ENCODE measurements at regions not wholly inside any gene's neighbourhood (a gene's known extent, or its start where the extent isn't known, plus 50 kb on each side); places are given as distances from the start of the nearest gene placed in this dataset.

GRCh38 chr12:13576935-13577500 lies 380.5 kb downstream of the EMP1 start:
- Histone ChIP-seq H3K27me3 (ENCODE audit: control insufficient read depth, insufficient read depth, low read length) (no peaks in the 10 kb centered on the region), H3K4me3 (ENCODE audit: low read length) (no peak overlapping the region), H3K27ac (ENCODE audit: low read length) (no peak overlapping the region), H3K9me3 (ENCODE audit: control insufficient read depth, low read depth, low read length) (no peaks in the 10 kb centered on the region), H3K4me1 (ENCODE audit: control insufficient read depth, low read depth, low read length) (no peaks in the 10 kb centered on the region), H3K36me3 (ENCODE audit: control insufficient read depth, low read depth, low read length) (no peaks in the 10 kb centered on the region), H3K9ac (ENCODE audit: low read length) (no peak overlapping the region)

- Histone ChIP-seq H3K9ac (ENCODE audit: low read length) (no peak overlapping the region), H3K4me3 (ENCODE audit: low read length) (no peak overlapping the region), H3K27ac (ENCODE audit: low read length) (no peak overlapping the region), H3K36me3 (ENCODE audit: control insufficient read depth, low read depth, low read length) (no peaks in the 10 kb centered on the region), H3K9me3 (ENCODE audit: control insufficient read depth, low read depth, low read length) (no peaks in the 10 kb centered on the region), H3K27me3 (ENCODE audit: control insufficient read depth, insufficient read depth, low read length) (no peaks in the 10 kb centered on the region), H3K4me1 (ENCODE audit: control insufficient read depth, low read depth, low read length) (no peaks in the 10 kb centered on the region)
These were observed 377.3 kb downstream of the EMP1 start for GRCh38 chr12:13573698-13574321.

- H3K27ac ChIP-seq (ENCODE audit: low read length): no peak overlapping the region
- no peak overlapping the region for H3K4me3 ChIP-seq (ENCODE audit: low read length)
- H3K27me3 ChIP-seq (ENCODE audit: control insufficient read depth, insufficient read depth, low read length): no peaks in the 10 kb centered on the region
- no peaks in the 10 kb centered on the region for H3K9me3 ChIP-seq (ENCODE audit: control insufficient read depth, low read depth, low read length)
- no peaks in the 10 kb centered on the region for H3K4me1 ChIP-seq (ENCODE audit: control insufficient read depth, low read depth, low read length)
- H3K9ac ChIP-seq (ENCODE audit: low read length): no peak overlapping the region
- H3K36me3 ChIP-seq (ENCODE audit: control insufficient read depth, low read depth, low read length): no peaks in the 10 kb centered on the region
These were observed 374.5 kb downstream of the EMP1 start for GRCh38 chr12:13571035-13571434.

GRCh38 chr12:13570005-13570694 lies 373.6 kb downstream of the EMP1 start:
- Histone ChIP-seq H3K27ac (ENCODE audit: low read length) (no peak overlapping the region), H3K4me1 (ENCODE audit: control insufficient read depth, low read depth, low read length) (no peaks in the 10 kb centered on the region), H3K9ac (ENCODE audit: low read length) (no peak overlapping the region), H3K9me3 (ENCODE audit: control insufficient read depth, low read depth, low read length) (no peaks in the 10 kb centered on the region), H3K36me3 (ENCODE audit: control insufficient read depth, low read depth, low read length) (no peaks in the 10 kb centered on the region), H3K27me3 (ENCODE audit: control insufficient read depth, insufficient read depth, low read length) (no peaks in the 10 kb centered on the region), H3K4me3 (ENCODE audit: low read length) (no peak overlapping the region)

GRCh38 chr12:13566292-13566691 lies 369.8 kb downstream of the EMP1 start:
- Histone ChIP-seq H3K9me3 (ENCODE audit: control insufficient read depth, low read depth, low read length) (no peaks in the 10 kb centered on the region), H3K27ac (ENCODE audit: low read length) (no peak overlapping the region), H3K36me3 (ENCODE audit: control insufficient read depth, low read depth, low read length) (no peaks in the 10 kb centered on the region), H3K27me3 (ENCODE audit: control insufficient read depth, insufficient read depth, low read length) (no peaks in the 10 kb centered on the region), H3K9ac (ENCODE audit: low read length) (no peak overlapping the region), H3K4me1 (ENCODE audit: control insufficient read depth, low read depth, low read length) (no peaks in the 10 kb centered on the region), H3K4me3 (ENCODE audit: low read length) (no peak overlapping the region)

- H3K9ac ChIP-seq (ENCODE audit: low read length): no peak overlapping the region
- H3K27ac ChIP-seq (ENCODE audit: low read length): no peak overlapping the region
- no peak overlapping the region for H3K4me3 ChIP-seq (ENCODE audit: low read length)
- no peaks in the 10 kb centered on the region for H3K4me1 ChIP-seq (ENCODE audit: control insufficient read depth, low read depth, low read length)
- no peaks in the 10 kb centered on the region for H3K36me3 ChIP-seq (ENCODE audit: control insufficient read depth, low read depth, low read length)
- H3K9me3 ChIP-seq (ENCODE audit: control insufficient read depth, low read depth, low read length): no peaks in the 10 kb centered on the region
- H3K27me3 ChIP-seq (ENCODE audit: control insufficient read depth, insufficient read depth, low read length): no peaks in the 10 kb centered on the region
These were observed 367.8 kb downstream of the EMP1 start for GRCh38 chr12:13564266-13564810.

GRCh38 chr12:13563743-13564125 lies 367.2 kb downstream of the EMP1 start:
- H3K9me3 ChIP-seq (ENCODE audit: control insufficient read depth, low read depth, low read length): no peaks in the 10 kb centered on the region
- H3K4me3 ChIP-seq (ENCODE audit: low read length): no peak overlapping the region
- H3K27me3 ChIP-seq (ENCODE audit: control insufficient read depth, insufficient read depth, low read length): no peaks in the 10 kb centered on the region
- no peak overlapping the region for H3K27ac ChIP-seq (ENCODE audit: low read length)
- no peaks in the 10 kb centered on the region for H3K4me1 ChIP-seq (ENCODE audit: control insufficient read depth, low read depth, low read length)
- H3K36me3 ChIP-seq (ENCODE audit: control insufficient read depth, low read depth, low read length): no peaks in the 10 kb centered on the region
- H3K9ac ChIP-seq (ENCODE audit: low read length): no peak overlapping the region

GRCh38 chr12:13562915-13563742 lies 366.6 kb downstream of the EMP1 start:
- no peak overlapping the region for H3K27ac ChIP-seq (ENCODE audit: low read length)
- H3K4me1 ChIP-seq (ENCODE audit: control insufficient read depth, low read depth, low read length): no peaks in the 10 kb centered on the region
- no peak overlapping the region for H3K9ac ChIP-seq (ENCODE audit: low read length)
- no peaks in the 10 kb centered on the region for H3K9me3 ChIP-seq (ENCODE audit: control insufficient read depth, low read depth, low read length)
- no peak overlapping the region for H3K4me3 ChIP-seq (ENCODE audit: low read length)
- no peaks in the 10 kb centered on the region for H3K36me3 ChIP-seq (ENCODE audit: control insufficient read depth, low read depth, low read length)
- H3K27me3 ChIP-seq (ENCODE audit: control insufficient read depth, insufficient read depth, low read length): no peaks in the 10 kb centered on the region

- no peak overlapping the region for H3K4me3 ChIP-seq (ENCODE audit: low read length)
- no peak overlapping the region for H3K9ac ChIP-seq (ENCODE audit: low read length)
- no peaks in the 10 kb centered on the region for H3K9me3 ChIP-seq (ENCODE audit: control insufficient read depth, low read depth, low read length)
- H3K27ac ChIP-seq (ENCODE audit: low read length): no peak overlapping the region
- no peaks in the 10 kb centered on the region for H3K27me3 ChIP-seq (ENCODE audit: control insufficient read depth, insufficient read depth, low read length)
- no peaks in the 10 kb centered on the region for H3K36me3 ChIP-seq (ENCODE audit: control insufficient read depth, low read depth, low read length)
- no peaks in the 10 kb centered on the region for H3K4me1 ChIP-seq (ENCODE audit: control insufficient read depth, low read depth, low read length)
These were observed 365.4 kb downstream of the EMP1 start for GRCh38 chr12:13561923-13562322.

GRCh38 chr12:13559318-13559978 lies 362.9 kb downstream of the EMP1 start:
- H3K4me3 ChIP-seq (ENCODE audit: low read length): no peak overlapping the region
- H3K9me3 ChIP-seq (ENCODE audit: control insufficient read depth, low read depth, low read length): no peaks in the 10 kb centered on the region
- H3K4me1 ChIP-seq (ENCODE audit: control insufficient read depth, low read depth, low read length): no peaks in the 10 kb centered on the region
- H3K27me3 ChIP-seq (ENCODE audit: control insufficient read depth, insufficient read depth, low read length): no peaks in the 10 kb centered on the region
- H3K9ac ChIP-seq (ENCODE audit: low read length): no peak overlapping the region
- H3K36me3 ChIP-seq (ENCODE audit: control insufficient read depth, low read depth, low read length): no peaks in the 10 kb centered on the region
- H3K27ac ChIP-seq (ENCODE audit: low read length): no peak overlapping the region

GRCh38 chr12:13552830-13553229 lies 356.3 kb downstream of the EMP1 start:
- H3K9ac ChIP-seq (ENCODE audit: low read length): no peak overlapping the region
- H3K27me3 ChIP-seq (ENCODE audit: control insufficient read depth, insufficient read depth, low read length): no peaks in the 10 kb centered on the region
- no peaks in the 10 kb centered on the region for H3K36me3 ChIP-seq (ENCODE audit: control insufficient read depth, low read depth, low read length)
- no peaks in the 10 kb centered on the region for H3K4me1 ChIP-seq (ENCODE audit: control insufficient read depth, low read depth, low read length)
- H3K27ac ChIP-seq (ENCODE audit: low read length): no peak overlapping the region
- no peak overlapping the region for H3K4me3 ChIP-seq (ENCODE audit: low read length)
- H3K9me3 ChIP-seq (ENCODE audit: control insufficient read depth, low read depth, low read length): no peaks in the 10 kb centered on the region
